SK-N-SH (cell line): ENCODE measurements at regions not wholly inside any gene's neighbourhood (a gene's known extent, or its start where the extent isn't known, plus 50 kb on each side); places are given as distances from the start of the nearest gene placed in this dataset.

Experiments used
- CTCF ChIA-PET: fragments of 300-600, 350-600 bp; formaldehyde crosslinking; extraction: SDS; loops from one replicate; lab custom pipeline; 2021; lab: Yijun Ruan, JAX
- POLR2A ChIA-PET: fragments of 350-600 bp; sonication (Branson Sonifier 250); formaldehyde crosslinking; extraction: SDS; loops from one replicate; lab custom pipeline; 2020; ENCODE audit warnings: antibody characterized with exemption, inconsistent platforms; lab: Yijun Ruan, JAX
- DNase-seq: peaks from one replicate; pipeline ENCODE4 v3.0.0; 2012
- H2AFZ ChIP-seq: fragments of 200-600 bp; sonication (generic); 2 replicates; pipeline ENCODE4 v1.8.1; 2016; ENCODE audit warnings: antibody characterized with exemption, mild to moderate bottlenecking, low read depth
- H3F3A ChIP-seq: fragments of 200-600 bp; sonication (generic); replicated peaks from 2 replicates; pipeline ENCODE3; 2016; ENCODE audit warnings: antibody characterized with exemption, mild to moderate bottlenecking; ENCODE audit not compliant: insufficient read depth
- H3K27ac ChIP-seq, 2 experiments: fragments of 200-500 bp in 1 of 2; fragments of 200-600 bp in 1 of 2; sonication (Bioruptor generic) in 1 of 2; sonication (generic), shearing (Covaris generic) in 1 of 2; 2 replicates each; pipeline versions ENCODE4 v1.5.1 to v1.6.1; 2014 to 2016; ENCODE audit warnings: low read depth in 2 of 2, inconsistent platforms in 1 of 2, low read length in 1 of 2, mild to moderate bottlenecking in 1 of 2, mixed read lengths in 1 of 2
- H3K27me3 ChIP-seq: fragments of 200-600 bp; sonication (generic), shearing (Covaris generic); 2 replicates; pipeline ENCODE4 v1.6.1; 2016; ENCODE audit warnings: mixed run types; ENCODE audit not compliant: insufficient read depth
- H3K36me3 ChIP-seq, 2 experiments: fragments of 200-500 bp in 1 of 2; fragments of 200-600 bp in 1 of 2; sonication (Bioruptor generic) in 1 of 2; sonication (generic) in 1 of 2; replicated peaks in 1 of 2; 2 replicates each; pipeline versions ENCODE3 to v1.5.1; 2014 to 2016; ENCODE audit warnings: low read length in 1 of 2, mild to moderate bottlenecking in 1 of 2; ENCODE audit not compliant: insufficient read depth in 2 of 2, control insufficient read depth in 1 of 2
- H3K4me1 ChIP-seq, 2 experiments: fragments of 200-500 bp in 1 of 2; fragments of 200-600 bp in 1 of 2; sonication (Bioruptor generic) in 1 of 2; sonication (generic), shearing (Covaris generic) in 1 of 2; 2 replicates each; pipeline versions ENCODE4 v1.5.1 to v1.6.1; 2014 to 2016; ENCODE audit warnings: low read depth in 1 of 2, low read length in 1 of 2, mixed run types in 1 of 2; ENCODE audit not compliant: insufficient read depth in 2 of 2, control insufficient read depth in 1 of 2
- H3K4me2 ChIP-seq: fragments of 200-600 bp; sonication (generic), shearing (Covaris generic); 2 replicates; pipeline ENCODE4 v1.6.1; 2017; ENCODE audit warnings: mixed run types
- H3K4me3 ChIP-seq, 2 experiments: fragments of 200-500 bp in 1 of 2; fragments of 200-600 bp in 1 of 2; sonication (Bioruptor generic) in 1 of 2; sonication (generic), shearing (Covaris generic) in 1 of 2; 2 replicates each; pipeline versions ENCODE4 v1.5.1 to v1.8.1; 2014 to 2016; ENCODE audit warnings: low read depth in 2 of 2, inconsistent platforms in 1 of 2, low read length in 1 of 2, mild to moderate bottlenecking in 1 of 2, mixed read lengths in 1 of 2, moderate library complexity in 1 of 2
- H3K79me2 ChIP-seq: fragments of 200-600 bp; sonication (generic); 2 replicates; pipeline ENCODE4 v1.8.1; 2017; ENCODE audit warnings: mild to moderate bottlenecking; ENCODE audit not compliant: insufficient read depth
- H3K9ac ChIP-seq: fragments of 200-600 bp; sonication (generic); 2 replicates; pipeline ENCODE4 v1.6.1; 2017; ENCODE audit warnings: mixed run types
- H3K9me2 ChIP-seq: fragments of 200-600 bp; sonication (generic); 2 replicates; pipeline ENCODE4 v1.6.1; 2017; ENCODE audit warnings: mixed run types
- H3K9me3 ChIP-seq: fragments of 200-600 bp; sonication (generic); 2 replicates; pipeline ENCODE4 v1.6.1; 2017; ENCODE audit warnings: mixed run types, mild to moderate bottlenecking, moderate library complexity
- H4K20me1 ChIP-seq: fragments of 200-600 bp; sonication (generic); 2 replicates; pipeline ENCODE4 v1.6.1; 2017; ENCODE audit warnings: mild to moderate bottlenecking, mixed run types; ENCODE audit not compliant: insufficient read depth
- CHD2 ChIP-seq: fragments of 150-350 bp; IDR thresholded peaks from 2 replicates; pipeline ENCODE4 v1.6.1; 2018; ENCODE audit warnings: low read length; ENCODE audit not compliant: partially characterized antibody
- EP300 ChIP-seq, 2 experiments: IDR thresholded peaks; 2 replicates each; pipeline versions ENCODE4 v1.4.0 to v1.6.1; 2012; ENCODE audit warnings: borderline replicate concordance in 1 of 2, low read depth in 1 of 2, low read length in 1 of 2
- GATA2 ChIP-seq: sonication (generic); formaldehyde crosslinking; IDR thresholded peaks from 2 replicates; pipeline ENCODE4 v1.5.0; 2020; ENCODE audit warnings: mild to moderate bottlenecking, missing genetic modification reagents
- MEF2A ChIP-seq: IDR thresholded peaks from 2 replicates; pipeline ENCODE4 v1.4.0; 2012; ENCODE audit warnings: low read depth, borderline replicate concordance
- NRF1 ChIP-seq: IDR thresholded peaks from 2 replicates; pipeline ENCODE4 v1.6.1; 2012; ENCODE audit warnings: low read depth, mild to moderate bottlenecking, low read length
- RCOR1 ChIP-seq: fragments of 150-350 bp; IDR thresholded peaks from 2 replicates; pipeline ENCODE4 v1.6.1; 2017; ENCODE audit warnings: antibody characterized with exemption, low read length
- REST ChIP-seq: IDR thresholded peaks from 2 replicates; pipeline ENCODE4 v1.6.1; 2012; ENCODE audit warnings: mild to moderate bottlenecking, low read depth, low read length, moderate library complexity
- TCF12 ChIP-seq: IDR thresholded peaks from 2 replicates; pipeline ENCODE4 v1.4.0; 2012
- YY1 ChIP-seq: IDR thresholded peaks from 2 replicates; pipeline ENCODE4 v1.4.0; 2012; ENCODE audit warnings: low read depth, mild to moderate bottlenecking
- ZBTB33 ChIP-seq: IDR thresholded peaks from 2 replicates; pipeline ENCODE4 v1.4.0; 2012; ENCODE audit warnings: low read depth, borderline replicate concordance
- WGBS: methylation state at CpG from one replicate; pipeline ENCODE4 v1.1.6; 2017; ENCODE audit warnings: low lambda C conversion rate; 5-methylcytosine and 5-hydroxymethylcytosine counted together

GRCh38 chr16:65756163-65756562 is 610.3 kb upstream of the CDH5 start:
- no peaks in the 10 kb centered on the region for H4K20me1 ChIP-seq
- H3K27ac ChIP-seq = peak overlapping the region in 1 of 2 experiments; percentile 91; a peak in 2 of 4 replicates
- DNase-seq = peak; percentile 36
- no peaks in the 10 kb centered on the region for H3K9me3 ChIP-seq
- H3K4me3 ChIP-seq = no peak overlapping the region
- POLR2A ChIA-PET = no interaction called here
- no peaks in the 10 kb centered on the region for H3F3A ChIP-seq
- H3K4me2 ChIP-seq = no peak overlapping the region
- H3K79me2 ChIP-seq = no peaks in the 10 kb centered on the region
- peaks cover 0 to 29% of the 10 kb centered on the region in 2 experiments; a peak in 3 of 4 replicates for H3K4me1 ChIP-seq
- peak; percentile 71 for TF ChIP-seq RCOR1
- no peak for TF ChIP-seq ZBTB33
- peak; percentile 57 for TF ChIP-seq CHD2
- peak in 1 of 2 experiments; percentile 96; a peak in 2 of 4 replicates for TF ChIP-seq EP300 (IDR thresholded peaks at IDR 0.05; ENCODE audit: borderline replicate concordance in 1 of 2, low read depth in 1 of 2, low read length in 1 of 2)
- TF ChIP-seq TCF12 = peak; percentile 30; the same call in 1 of the 2 replicates
- TF ChIP-seq YY1 = no peak
- TF ChIP-seq GATA2 (CRISPR knock-in tag) = peak; percentile 85
- TF ChIP-seq REST = no peak
- no peak for TF ChIP-seq MEF2A
- TF ChIP-seq NRF1 = no peak
- no peaks in the 10 kb centered on the region; the same call in 1 of the 2 replicates for H3K27me3 ChIP-seq
- no peak overlapping the region for H3K9ac ChIP-seq
- no peak overlapping the region for H2AFZ ChIP-seq
- WGBS = 56% methylated on average over 4 of the region's 4 CpGs
- CTCF ChIA-PET = interaction anchor here (0.6 to 1.3 kb wide), 2 partner anchors 10 to 43 kb away, joined by 3 to 4 read pairs; no protein-coding TSS in a partner anchor
- no peaks in the 10 kb centered on the region for H3K9me2 ChIP-seq
- no peaks in the 10 kb centered on the region for H3K36me3 ChIP-seq
